ENCODE measurements at regions not wholly inside any gene's neighbourhood (a gene's known extent, or its start where the extent isn't known, plus 50 kb on each side); places are given as distances from the start of the nearest gene placed in this dataset.
A peak's percentile ranks its signal among the peaks of the same experiment; 100 is the strongest.

DNA sequence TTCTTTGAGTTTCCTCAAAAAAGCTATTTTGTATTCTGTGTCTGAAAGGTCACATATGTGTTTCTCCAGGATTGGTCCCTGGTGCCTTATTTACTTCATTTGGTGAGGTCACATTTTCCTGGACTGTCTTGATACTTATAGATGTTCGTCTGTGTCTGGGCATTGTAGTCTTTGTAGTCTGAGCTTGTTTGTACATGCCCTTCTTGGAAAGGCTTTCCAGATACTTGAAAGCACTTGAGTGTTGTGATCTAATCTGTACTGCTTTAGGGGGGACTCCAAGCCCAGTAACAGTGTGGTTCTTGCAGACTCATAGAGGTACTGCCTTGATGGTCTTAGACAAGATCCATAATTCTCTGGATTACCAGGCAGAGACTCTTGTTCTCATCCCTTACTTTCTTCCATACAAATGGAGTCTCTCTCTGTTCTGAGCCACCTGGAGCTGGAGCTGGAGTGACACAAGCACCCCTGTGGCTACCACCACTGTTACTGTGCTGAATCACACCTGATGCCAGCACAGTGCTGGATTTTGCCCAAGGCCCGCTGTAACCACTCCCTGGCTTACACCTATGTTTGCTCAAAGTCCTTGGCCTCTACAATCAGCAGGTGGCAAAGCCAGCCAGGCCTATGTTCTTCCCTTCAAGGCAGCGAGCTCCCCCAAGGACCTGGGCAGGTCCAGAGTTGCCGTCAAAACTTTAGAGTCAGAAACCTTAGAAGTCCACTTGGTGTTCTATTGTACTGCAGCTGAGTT, 72.3 kb upstream of the EFHC2 start:
- no TSS peak for BruUV-seq (replicated peaks)
- no peaks in the 10 kb centered on the region for H3K36me3 ChIP-seq (ENCODE audit: control insufficient read depth, insufficient read depth, low read length)
- no peak for ATAC-seq
- no peaks in the 10 kb centered on the region for H3K9me3 ChIP-seq (ENCODE audit: control insufficient read depth, insufficient read depth, low read depth, low read length)
- no peaks in the 10 kb centered on the region for H3K27me3 ChIP-seq (ENCODE audit: control insufficient read depth, insufficient read depth, low read length)
- intact Hi-C loops (cut with micrococcal nuclease; ENCODE audit: unreplicated experiment), result no loop called here
- CTCF ChIA-PET, result no interaction called here
- POLR2A ChIA-PET, result no interaction called here
- no peak overlapping the region for H3K27ac ChIP-seq (ENCODE audit: low read length)
- H3K4me1 ChIP-seq (ENCODE audit: control insufficient read depth, insufficient read depth, low read length), result no peaks in the 10 kb centered on the region
- H3K4me3 ChIP-seq (ENCODE audit: low read depth in 2 of 2, low read length in 2 of 2), result no peak overlapping the region
- in situ Hi-C loops (cut with HindIII; ENCODE audit: low pct_unique_long_range_greater_than_20kb, low sequenced_read_pairs), result no loop called here
- no peak for DNase-seq (ENCODE audit: low read depth, low spot score)
- TF ChIP-seq, protein P1, sequence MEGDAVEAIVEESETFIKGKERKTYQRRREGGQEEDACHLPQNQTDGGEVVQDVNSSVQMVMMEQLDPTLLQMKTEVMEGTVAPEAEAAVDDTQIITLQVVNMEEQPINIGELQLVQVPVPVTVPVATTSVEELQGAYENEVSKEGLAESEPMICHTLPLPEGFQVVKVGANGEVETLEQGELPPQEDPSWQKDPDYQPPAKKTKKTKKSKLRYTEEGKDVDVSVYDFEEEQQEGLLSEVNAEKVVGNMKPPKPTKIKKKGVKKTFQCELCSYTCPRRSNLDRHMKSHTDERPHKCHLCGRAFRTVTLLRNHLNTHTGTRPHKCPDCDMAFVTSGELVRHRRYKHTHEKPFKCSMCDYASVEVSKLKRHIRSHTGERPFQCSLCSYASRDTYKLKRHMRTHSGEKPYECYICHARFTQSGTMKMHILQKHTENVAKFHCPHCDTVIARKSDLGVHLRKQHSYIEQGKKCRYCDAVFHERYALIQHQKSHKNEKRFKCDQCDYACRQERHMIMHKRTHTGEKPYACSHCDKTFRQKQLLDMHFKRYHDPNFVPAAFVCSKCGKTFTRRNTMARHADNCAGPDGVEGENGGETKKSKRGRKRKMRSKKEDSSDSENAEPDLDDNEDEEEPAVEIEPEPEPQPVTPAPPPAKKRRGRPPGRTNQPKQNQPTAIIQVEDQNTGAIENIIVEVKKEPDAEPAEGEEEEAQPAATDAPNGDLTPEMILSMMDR (IDR thresholded peaks at IDR 0.05), result no peak
- TF ChIP-seq TCF7L2 (IDR thresholded peaks at IDR 0.05; ENCODE audit: low read depth, low read length) (no peak), POLR2AphosphoS5 (IDR thresholded peaks at IDR 0.05; ENCODE audit: low read depth, low read length) (no peak), SIN3A (IDR thresholded peaks at IDR 0.05; ENCODE audit: borderline replicate concordance, insufficient read depth, low read depth, low read length) (no peak)
- TF ChIP-seq, protein P2, sequence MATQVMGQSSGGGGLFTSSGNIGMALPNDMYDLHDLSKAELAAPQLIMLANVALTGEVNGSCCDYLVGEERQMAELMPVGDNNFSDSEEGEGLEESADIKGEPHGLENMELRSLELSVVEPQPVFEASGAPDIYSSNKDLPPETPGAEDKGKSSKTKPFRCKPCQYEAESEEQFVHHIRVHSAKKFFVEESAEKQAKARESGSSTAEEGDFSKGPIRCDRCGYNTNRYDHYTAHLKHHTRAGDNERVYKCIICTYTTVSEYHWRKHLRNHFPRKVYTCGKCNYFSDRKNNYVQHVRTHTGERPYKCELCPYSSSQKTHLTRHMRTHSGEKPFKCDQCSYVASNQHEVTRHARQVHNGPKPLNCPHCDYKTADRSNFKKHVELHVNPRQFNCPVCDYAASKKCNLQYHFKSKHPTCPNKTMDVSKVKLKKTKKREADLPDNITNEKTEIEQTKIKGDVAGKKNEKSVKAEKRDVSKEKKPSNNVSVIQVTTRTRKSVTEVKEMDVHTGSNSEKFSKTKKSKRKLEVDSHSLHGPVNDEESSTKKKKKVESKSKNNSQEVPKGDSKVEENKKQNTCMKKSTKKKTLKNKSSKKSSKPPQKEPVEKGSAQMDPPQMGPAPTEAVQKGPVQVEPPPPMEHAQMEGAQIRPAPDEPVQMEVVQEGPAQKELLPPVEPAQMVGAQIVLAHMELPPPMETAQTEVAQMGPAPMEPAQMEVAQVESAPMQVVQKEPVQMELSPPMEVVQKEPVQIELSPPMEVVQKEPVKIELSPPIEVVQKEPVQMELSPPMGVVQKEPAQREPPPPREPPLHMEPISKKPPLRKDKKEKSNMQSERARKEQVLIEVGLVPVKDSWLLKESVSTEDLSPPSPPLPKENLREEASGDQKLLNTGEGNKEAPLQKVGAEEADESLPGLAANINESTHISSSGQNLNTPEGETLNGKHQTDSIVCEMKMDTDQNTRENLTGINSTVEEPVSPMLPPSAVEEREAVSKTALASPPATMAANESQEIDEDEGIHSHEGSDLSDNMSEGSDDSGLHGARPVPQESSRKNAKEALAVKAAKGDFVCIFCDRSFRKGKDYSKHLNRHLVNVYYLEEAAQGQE (IDR thresholded peaks at IDR 0.05; ENCODE audit: insufficient read depth in 1 of 2, low read depth in 2 of 2, low read length in 1 of 2), result no peak

DNA sequence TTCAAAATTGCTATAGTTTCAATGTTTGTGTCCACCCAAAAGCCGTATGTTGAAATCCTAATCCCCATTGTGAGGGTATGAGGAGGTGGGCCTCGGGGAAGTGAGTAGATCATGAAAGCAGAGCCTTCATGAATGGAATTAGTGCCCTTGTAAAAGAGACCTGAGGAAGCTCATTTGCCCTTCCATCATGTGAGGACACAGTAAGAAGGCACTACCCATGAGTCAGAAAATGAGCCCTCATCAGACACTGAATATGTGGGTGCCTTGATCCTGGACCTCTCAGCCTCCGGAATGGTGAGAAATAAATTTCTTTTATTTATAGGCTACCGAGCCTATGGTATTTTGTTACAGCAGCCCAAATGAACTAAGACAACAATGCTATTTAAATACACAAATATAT, 57.7 kb upstream of the EFHC2 start:
- H3K27me3 ChIP-seq (ENCODE audit: control insufficient read depth, insufficient read depth, low read length), result no peaks in the 10 kb centered on the region
- TF ChIP-seq, protein P1 (IDR thresholded peaks at IDR 0.05), result no peak
- TF ChIP-seq POLR2AphosphoS5 (IDR thresholded peaks at IDR 0.05; ENCODE audit: low read depth, low read length) (no peak), TCF7L2 (IDR thresholded peaks at IDR 0.05; ENCODE audit: low read depth, low read length) (no peak), SIN3A (IDR thresholded peaks at IDR 0.05; ENCODE audit: borderline replicate concordance, insufficient read depth, low read depth, low read length) (no peak)
- TF ChIP-seq, protein P2 (IDR thresholded peaks at IDR 0.05; ENCODE audit: insufficient read depth in 1 of 2, low read depth in 2 of 2, low read length in 1 of 2), result no peak
- no peaks in the 10 kb centered on the region; the same call in 1 of the 2 replicates for H3K4me1 ChIP-seq (ENCODE audit: control insufficient read depth, insufficient read depth, low read length)
- intact Hi-C loops (cut with micrococcal nuclease; ENCODE audit: unreplicated experiment), result no loop called here
- POLR2A ChIA-PET, result no interaction called here
- in situ Hi-C loops (cut with HindIII; ENCODE audit: low pct_unique_long_range_greater_than_20kb, low sequenced_read_pairs), result no loop called here
- ATAC-seq, result peak; percentile 63
- H3K9me3 ChIP-seq (ENCODE audit: control insufficient read depth, insufficient read depth, low read depth, low read length), result no peaks in the 10 kb centered on the region
- no peak overlapping the region for H3K4me3 ChIP-seq (ENCODE audit: low read depth in 2 of 2, low read length in 2 of 2)
- no peak overlapping the region for H3K27ac ChIP-seq (ENCODE audit: low read length)
- H3K36me3 ChIP-seq (ENCODE audit: control insufficient read depth, insufficient read depth, low read length), result no peaks in the 10 kb centered on the region
- no TSS peak for BruUV-seq (replicated peaks)
- CTCF ChIA-PET, result no interaction called here
- DNase-seq (ENCODE audit: low read depth, low spot score), result no peak

All from Panc1 (cell line).